Transverse colon (tissue), 4 donors: ENCODE measurements at regions not wholly inside any gene's neighbourhood (a gene's known extent, or its start where the extent isn't known, plus 50 kb on each side); places are given as distances from the start of the nearest gene placed in this dataset.

ENCODE experiments used
- DNase-seq: peaks from one replicate; pipeline ENCODE4 v3.0.0-alpha.2; 2019
- H3K27ac ChIP-seq, 4 donors: fragments of 200-600 bp; sonication (generic); 2 replicates each; pipeline ENCODE4 v1.5.1; 2016 to 2018; ENCODE audit warnings: inconsistent platforms in 4 of 4
- H3K27me3 ChIP-seq: fragments of 200-600 bp; sonication (generic); 2 replicates; pipeline ENCODE4 v1.5.1; 2017; ENCODE audit warnings: inconsistent platforms
- H3K36me3 ChIP-seq, 4 donors: fragments of 200-600 bp; sonication (generic); 2 replicates each; pipeline ENCODE4 v1.5.1; 2017 to 2019; ENCODE audit warnings: inconsistent platforms in 4 of 4
- H3K4me1 ChIP-seq, 4 donors: fragments of 200-600 bp; sonication (generic); 2 replicates each; pipeline ENCODE4 v1.5.1; 2017 to 2020; ENCODE audit warnings: inconsistent platforms in 4 of 4
- H3K4me3 ChIP-seq, 4 donors: fragments of 200-600 bp; sonication (generic); 1 replicate in 1 of 4; 2 replicates in 3 of 4; pipeline versions ENCODE4 v1.5.1 to v1.6.1; 2017 to 2019; ENCODE audit warnings: inconsistent platforms in 4 of 4
- H3K9me3 ChIP-seq, 2 donors: fragments of 200-600 bp; sonication (generic); 2 replicates each; pipeline ENCODE4 v1.5.1; 2017 to 2019; ENCODE audit warnings: inconsistent platforms in 2 of 2
- EP300 ChIP-seq: sonication (generic); formaldehyde crosslinking; IDR thresholded peaks from one replicate; pipeline ENCODE4 v1.6.1; 2017; ENCODE audit warnings: antibody characterized with exemption, low read depth
- POLR2A ChIP-seq: fragments of 450-650 bp; IDR thresholded peaks from one replicate; pipeline ENCODE4 v1.6.1; 2016; ENCODE audit warnings: antibody characterized with exemption, mild to moderate bottlenecking, moderate library complexity
- POLR2AphosphoS5 ChIP-seq, 3 donors: sonication (generic); formaldehyde crosslinking; IDR thresholded peaks; one replicate each; pipeline ENCODE4 v1.6.1; 2016; ENCODE audit warnings: antibody characterized with exemption in 3 of 3
- WGBS, 2 donors: methylation state at CpG; one replicate each; pipeline ENCODE4 v1.1.5; 2018; ENCODE audit warnings: low coverage in 1 of 2; 5-methylcytosine and 5-hydroxymethylcytosine counted together
- in situ Hi-C, 4 donors: fragments of 200-750 bp; cut with MboI; loops; one replicate each; pipeline versions ENCODE4 v1.15.0 to v1.15.1; 2017; ENCODE audit warnings: low sequenced_read_pairs in 3 of 4, low pct_ligation_motif_present in 1 of 4, low pct_unique_long_range_greater_than_20kb in 1 of 4
- intact Hi-C: fragments of 100-400 bp; cut with DNase I; formaldehyde crosslinking; loops from one replicate; pipeline ENCODE4 v1.15.1; 2023; ENCODE audit warnings: low total_unique reads
- TF ChIP-seq, protein P1 (sequence below), 5 experiments: fragments of 200-600 bp in 3 of 5; fragments of 450-650 bp in 2 of 5; sonication (generic) in 3 of 5; IDR thresholded peaks; 1 replicate in 2 of 5; 2 replicates in 3 of 5; pipeline ENCODE4 v1.5.1; 2016 to 2017; ENCODE audit warnings: antibody characterized with exemption in 5 of 5, inconsistent platforms in 3 of 5, mild to moderate bottlenecking in 2 of 5, moderate library complexity in 1 of 5

DNA sequence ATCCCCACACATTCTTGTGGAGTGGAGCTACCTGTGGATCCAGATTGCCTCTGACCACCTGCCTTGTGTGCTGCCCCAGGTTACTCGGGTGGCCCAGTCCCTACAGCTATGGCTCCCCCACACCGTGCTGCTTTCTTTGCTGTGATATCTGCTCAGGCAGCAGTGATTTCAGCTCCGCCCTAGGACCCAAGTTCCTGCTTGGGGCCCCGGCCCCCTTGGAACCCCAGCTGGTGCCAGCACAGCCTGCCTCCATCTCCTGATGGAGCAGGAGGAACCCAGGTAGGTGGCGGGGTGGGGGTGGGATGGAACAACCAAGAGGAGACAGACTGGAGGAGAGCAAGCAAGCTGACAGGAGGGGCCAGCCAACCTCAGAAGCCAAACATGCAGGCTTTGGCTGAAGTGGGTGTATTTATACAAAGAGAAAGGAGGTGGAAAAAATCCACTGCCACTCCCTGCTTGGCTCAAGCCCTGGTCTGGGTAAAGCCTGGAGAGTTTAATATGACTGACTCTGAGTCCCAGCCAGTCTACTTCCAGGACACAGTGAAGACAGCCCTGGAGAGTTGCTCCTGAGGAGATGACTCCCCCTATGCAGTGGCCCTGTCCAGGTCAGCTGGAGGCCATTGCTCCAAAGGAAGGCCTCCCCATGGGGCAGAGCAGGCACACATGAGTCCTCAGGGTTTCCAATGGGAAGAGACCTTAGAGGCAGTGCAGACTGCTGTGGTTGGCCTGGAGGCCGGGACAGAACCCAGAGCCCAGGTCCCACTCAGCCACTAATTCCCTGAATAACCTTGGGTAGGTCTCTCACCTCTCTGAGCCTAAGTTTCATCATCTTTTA, 197.1 kb upstream of the MAMLD1 start:
- TF ChIP-seq, protein P1, sequence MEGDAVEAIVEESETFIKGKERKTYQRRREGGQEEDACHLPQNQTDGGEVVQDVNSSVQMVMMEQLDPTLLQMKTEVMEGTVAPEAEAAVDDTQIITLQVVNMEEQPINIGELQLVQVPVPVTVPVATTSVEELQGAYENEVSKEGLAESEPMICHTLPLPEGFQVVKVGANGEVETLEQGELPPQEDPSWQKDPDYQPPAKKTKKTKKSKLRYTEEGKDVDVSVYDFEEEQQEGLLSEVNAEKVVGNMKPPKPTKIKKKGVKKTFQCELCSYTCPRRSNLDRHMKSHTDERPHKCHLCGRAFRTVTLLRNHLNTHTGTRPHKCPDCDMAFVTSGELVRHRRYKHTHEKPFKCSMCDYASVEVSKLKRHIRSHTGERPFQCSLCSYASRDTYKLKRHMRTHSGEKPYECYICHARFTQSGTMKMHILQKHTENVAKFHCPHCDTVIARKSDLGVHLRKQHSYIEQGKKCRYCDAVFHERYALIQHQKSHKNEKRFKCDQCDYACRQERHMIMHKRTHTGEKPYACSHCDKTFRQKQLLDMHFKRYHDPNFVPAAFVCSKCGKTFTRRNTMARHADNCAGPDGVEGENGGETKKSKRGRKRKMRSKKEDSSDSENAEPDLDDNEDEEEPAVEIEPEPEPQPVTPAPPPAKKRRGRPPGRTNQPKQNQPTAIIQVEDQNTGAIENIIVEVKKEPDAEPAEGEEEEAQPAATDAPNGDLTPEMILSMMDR (IDR thresholded peaks at IDR 0.05) = no peak
- TF ChIP-seq POLR2A = no peak
- Histone ChIP-seq H3K4me3 (no peak overlapping the region), H3K27me3 (no peaks in the 10 kb centered on the region), H3K27ac (no peak overlapping the region), H3K36me3 (no peaks in the 10 kb centered on the region), H3K4me1 (no peaks in the 10 kb centered on the region), H3K9me3 (no peaks in the 10 kb centered on the region)
- 60% methylated on average over 6 of the region's 6 CpGs; no CpG with 5 or more reads in 1 of the 2 donors for WGBS, 2 donors
- no peak for DNase-seq
- in situ Hi-C loops (no loop called here), intact Hi-C loops (no loop called here)

DNA sequence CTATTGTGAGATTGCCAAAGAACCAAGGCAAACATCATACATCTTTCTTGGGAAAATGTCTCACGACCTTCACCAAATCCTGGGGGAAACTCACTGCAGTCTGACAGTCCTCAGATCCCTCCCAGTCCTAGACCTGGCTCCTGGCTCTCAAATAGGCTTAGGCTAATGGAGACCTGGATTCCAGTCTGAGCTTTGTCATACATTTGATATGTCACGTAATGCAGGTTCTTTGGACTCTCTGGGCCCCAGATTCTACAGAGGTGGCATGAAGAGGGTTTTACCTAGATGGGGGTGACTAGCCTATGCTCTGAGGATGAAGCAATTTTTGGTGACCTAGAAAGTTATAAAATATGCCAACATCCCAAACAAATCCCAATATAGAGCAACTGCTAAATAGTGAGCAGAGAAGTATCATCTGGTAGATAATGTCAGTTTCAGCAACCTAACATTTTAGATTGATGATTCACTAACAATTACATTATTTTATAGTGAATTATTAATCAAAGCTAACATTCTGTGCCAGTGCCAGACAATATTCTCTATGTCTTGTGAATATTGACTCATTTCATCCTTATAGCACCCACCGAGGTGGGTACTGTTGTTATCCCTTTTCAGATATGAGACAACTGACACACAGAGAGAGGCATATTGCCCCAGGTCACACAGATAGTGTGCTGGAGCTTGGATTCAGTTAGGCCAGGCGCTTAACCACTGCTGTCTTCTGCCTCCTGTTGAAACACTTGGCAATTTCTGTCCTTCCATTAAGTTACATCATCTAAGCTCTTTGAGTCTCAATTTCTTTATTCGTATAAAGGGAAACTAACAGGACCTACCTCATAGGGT, 195.4 kb upstream of the MAMLD1 start:
- in situ Hi-C loops = no loop called here
- H3K36me3 ChIP-seq = no peaks in the 10 kb centered on the region
- no peaks in the 10 kb centered on the region for H3K9me3 ChIP-seq
- no peaks in the 10 kb centered on the region for H3K4me1 ChIP-seq
- no peak overlapping the region for H3K27ac ChIP-seq
- H3K4me3 ChIP-seq = no peak overlapping the region
- intact Hi-C loops = no loop called here
- DNase-seq = no peak
- WGBS, 2 donors = 57% methylated on average over 5 of the region's 5 CpGs; no CpG with 5 or more reads in 1 of the 2 donors
- H3K27me3 ChIP-seq = no peaks in the 10 kb centered on the region
- no peak for TF ChIP-seq EP300
- TF ChIP-seq, protein P1 (IDR thresholded peaks at IDR 0.05) = no peak
- TF ChIP-seq POLR2A = no peak
- TF ChIP-seq POLR2AphosphoS5 (IDR thresholded peaks at IDR 0.05) = no peak

DNA sequence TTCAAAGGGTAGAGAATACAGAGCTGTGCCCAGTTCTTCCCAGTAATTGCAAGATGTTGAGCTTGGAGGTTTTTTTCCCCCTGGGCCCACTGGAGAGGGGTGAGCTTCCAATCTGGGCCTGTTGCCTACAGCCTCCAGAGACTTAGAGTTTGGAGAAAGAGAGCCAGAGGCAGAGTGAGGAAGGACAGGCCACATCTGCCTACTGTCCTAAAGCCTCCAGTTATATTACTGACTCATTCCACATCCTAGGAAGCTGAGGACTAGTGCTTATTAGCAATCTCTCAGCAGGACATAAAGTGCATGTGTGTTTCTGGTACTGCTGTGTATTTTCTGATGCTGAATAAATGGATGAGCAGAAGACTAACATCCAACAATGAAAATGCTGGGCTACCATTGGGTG, 181.0 kb upstream of the MAMLD1 start:
- Histone ChIP-seq H3K27me3 (no peaks in the 10 kb centered on the region), H3K27ac (no peak overlapping the region), H3K4me3 (no peak overlapping the region), H3K36me3 (no peaks in the 10 kb centered on the region), H3K9me3 (no peaks in the 10 kb centered on the region), H3K4me1 (no peaks in the 10 kb centered on the region)
- no peak for DNase-seq
- in situ Hi-C loops = no loop called here
- intact Hi-C loops = no loop called here
- TF ChIP-seq EP300 (no peak), POLR2AphosphoS5 (IDR thresholded peaks at IDR 0.05) (no peak), POLR2A (no peak)
- TF ChIP-seq, protein P1 (IDR thresholded peaks at IDR 0.05) = no peak

DNA sequence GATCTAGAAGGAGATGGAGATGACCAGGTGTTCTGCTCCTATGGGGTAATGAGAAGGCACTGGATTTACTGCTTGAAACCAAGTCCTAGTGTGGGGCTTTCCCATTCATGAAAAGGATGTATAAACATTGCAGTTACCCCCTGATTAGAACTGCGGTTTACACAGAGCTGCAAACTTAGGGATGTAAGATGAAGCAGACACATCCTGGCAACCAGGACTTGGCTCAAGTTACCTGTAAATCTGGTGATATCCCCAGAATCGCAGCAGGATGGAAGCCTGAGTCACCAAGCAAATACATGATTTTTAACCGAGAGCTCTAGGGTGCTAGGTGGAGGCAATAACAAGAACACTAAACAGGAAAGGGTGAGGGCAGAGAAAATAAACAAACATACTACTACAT, 178.6 kb upstream of the MAMLD1 start:
- intact Hi-C loops (no loop called here), in situ Hi-C loops (no loop called here)
- H3K36me3 ChIP-seq = no peaks in the 10 kb centered on the region
- H3K27ac ChIP-seq = no peak overlapping the region
- H3K4me3 ChIP-seq = no peak overlapping the region
- H3K9me3 ChIP-seq = no peaks in the 10 kb centered on the region
- no peak for TF ChIP-seq EP300
- TF ChIP-seq POLR2AphosphoS5 (IDR thresholded peaks at IDR 0.05) = no peak
- TF ChIP-seq, protein P1 (IDR thresholded peaks at IDR 0.05) = no peak
- TF ChIP-seq POLR2A = no peak
- no peak for DNase-seq
- H3K27me3 ChIP-seq = no peaks in the 10 kb centered on the region
- WGBS, 2 donors = 61 to 74% methylated on average over 2 to 3 of the region's 3 CpGs
- no peaks in the 10 kb centered on the region for H3K4me1 ChIP-seq
